ENCODE measurements at regions not wholly inside any gene's neighbourhood (a gene's known extent, or its start where the extent isn't known, plus 50 kb on each side); places are given as distances from the start of the nearest gene placed in this dataset.

DNA sequence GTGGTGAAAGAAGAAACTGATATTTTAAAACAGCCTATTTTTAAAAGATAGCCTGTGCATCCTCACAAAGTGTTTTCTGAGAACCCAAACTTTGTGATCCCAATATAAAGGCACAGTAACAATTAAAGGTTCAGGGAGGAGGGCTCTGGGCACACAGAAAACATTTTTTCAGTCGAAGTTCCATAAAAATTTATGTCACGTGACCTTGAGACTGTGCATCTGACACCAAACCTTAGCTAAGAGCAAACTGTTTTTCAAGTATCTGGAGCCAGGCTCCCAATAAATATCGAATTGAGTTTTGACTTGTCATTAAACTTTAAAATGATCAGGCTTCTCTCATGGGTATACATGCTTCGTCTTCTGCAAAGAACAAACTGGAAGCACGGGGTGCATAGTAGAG, 177.9 kb downstream of the BEND2 start:
- DNase-seq = no peak
- TF ChIP-seq, protein P1, sequence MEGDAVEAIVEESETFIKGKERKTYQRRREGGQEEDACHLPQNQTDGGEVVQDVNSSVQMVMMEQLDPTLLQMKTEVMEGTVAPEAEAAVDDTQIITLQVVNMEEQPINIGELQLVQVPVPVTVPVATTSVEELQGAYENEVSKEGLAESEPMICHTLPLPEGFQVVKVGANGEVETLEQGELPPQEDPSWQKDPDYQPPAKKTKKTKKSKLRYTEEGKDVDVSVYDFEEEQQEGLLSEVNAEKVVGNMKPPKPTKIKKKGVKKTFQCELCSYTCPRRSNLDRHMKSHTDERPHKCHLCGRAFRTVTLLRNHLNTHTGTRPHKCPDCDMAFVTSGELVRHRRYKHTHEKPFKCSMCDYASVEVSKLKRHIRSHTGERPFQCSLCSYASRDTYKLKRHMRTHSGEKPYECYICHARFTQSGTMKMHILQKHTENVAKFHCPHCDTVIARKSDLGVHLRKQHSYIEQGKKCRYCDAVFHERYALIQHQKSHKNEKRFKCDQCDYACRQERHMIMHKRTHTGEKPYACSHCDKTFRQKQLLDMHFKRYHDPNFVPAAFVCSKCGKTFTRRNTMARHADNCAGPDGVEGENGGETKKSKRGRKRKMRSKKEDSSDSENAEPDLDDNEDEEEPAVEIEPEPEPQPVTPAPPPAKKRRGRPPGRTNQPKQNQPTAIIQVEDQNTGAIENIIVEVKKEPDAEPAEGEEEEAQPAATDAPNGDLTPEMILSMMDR (conservative IDR thresholded peaks at IDR 0.05) = no peak
- no peak overlapping the region for H2AK5ac ChIP-seq (ENCODE audit: insufficient read length, low read length)
- H4K5ac ChIP-seq (ENCODE audit: insufficient read length, low read depth, low read length) = no peak overlapping the region
- Mint-ChIP-seq H3K27ac (no peak overlapping the region), H3K4me1 (peaks cover 2 to 3% of the 10 kb centered on the region in 2 experiments; a peak in 2 of 4 replicates), H3K27me3 (ENCODE audit: low read depth) (no peaks in the 10 kb centered on the region), H3K36me3 (ENCODE audit: insufficient read depth in 1 of 3, low read depth in 3 of 3) (no peaks in the 10 kb centered on the region; a peak in 1 of 7 replicates), H3K4me3 (no peak overlapping the region), H3K9me3 (peaks cover 44 to 52% of the 10 kb centered on the region in 2 experiments)
- no peak overlapping the region for H3K9ac ChIP-seq (ENCODE audit: extremely low read depth, insufficient read length, low read length)
- H3K18ac ChIP-seq (ENCODE audit: insufficient read length, low read depth, low read length) = no peak overlapping the region
- no peak overlapping the region for H4K91ac ChIP-seq (ENCODE audit: insufficient read length, low read depth, low read length)
- H3K27ac ChIP-seq (ENCODE audit: insufficient read length, low read depth, low read length) = no peak overlapping the region
- H3K4ac ChIP-seq (ENCODE audit: low read depth, low read length) = no peak overlapping the region
- no CpG with 5 or more reads among the region's 5 CpGs for WGBS (ENCODE audit: extremely low coverage, insufficient read length, low lambda C conversion rate)
- peaks cover 42% of the 10 kb centered on the region for H3K9me3 ChIP-seq (ENCODE audit: control insufficient read depth, low read depth, low read length)
- H3K4me2 ChIP-seq (ENCODE audit: insufficient read depth, insufficient read length, low read length) = no peak overlapping the region
- no peak overlapping the region for H2BK20ac ChIP-seq (ENCODE audit: low read depth, low read length, poor library complexity, severe bottlenecking)
- no peak overlapping the region for H2BK120ac ChIP-seq (ENCODE audit: low read depth, low read length, poor library complexity, severe bottlenecking)
- H3K27me3 ChIP-seq (ENCODE audit: insufficient read depth, low read length) = no peaks in the 10 kb centered on the region
- no peaks in the 10 kb centered on the region for H3K4me1 ChIP-seq (ENCODE audit: insufficient read depth, low read length)
- H4K8ac ChIP-seq (replicated peaks; ENCODE audit: insufficient read length, low read depth, low read length) = no peak overlapping the region
- no peak overlapping the region for H2BK5ac ChIP-seq (ENCODE audit: insufficient read length, low read length)
- H3K23ac ChIP-seq (ENCODE audit: insufficient read length, low read depth, low read length) = no peak overlapping the region
- H3K56ac ChIP-seq (ENCODE audit: insufficient read length, low read depth, low read length) = no peak overlapping the region
- no peak overlapping the region for H2BK12ac ChIP-seq (ENCODE audit: insufficient read length, low read depth, low read length)
- no peak overlapping the region for H3T11ph ChIP-seq (ENCODE audit: low read length)
- no peak overlapping the region for H3K14ac ChIP-seq (ENCODE audit: insufficient read depth, low read length)
- H3K79me2 ChIP-seq (ENCODE audit: insufficient read depth, low read length) = no peaks in the 10 kb centered on the region
- no peaks in the 10 kb centered on the region for H4K20me1 ChIP-seq (ENCODE audit: control insufficient read depth, insufficient read depth, insufficient read length)
- no peaks in the 10 kb centered on the region for H3K23me2 ChIP-seq (ENCODE audit: insufficient read length, low read depth, low read length, poor library complexity, severe bottlenecking)
- no peaks in the 10 kb centered on the region for H3K79me1 ChIP-seq (ENCODE audit: insufficient read depth, low read depth, low read length, poor library complexity, severe bottlenecking)
- no peak overlapping the region for H2AFZ ChIP-seq (ENCODE audit: low read length)
- H2BK15ac ChIP-seq (ENCODE audit: low read depth, low read length) = no peak overlapping the region
